GM21737 (cell line): ENCODE measurements at regions not wholly inside any gene's neighbourhood (a gene's known extent, or its start where the extent isn't known, plus 50 kb on each side); places are given as distances from the start of the nearest gene placed in this dataset.
"Not testable (repeated sequence)": the region's sequence is repeated elsewhere in the genome, so short reads cannot be mapped to it uniquely, and the experiment has no call there.

ENCODE experiments used
- ATAC-seq: cut with Tn5 transposase; IDR thresholded peaks from one replicate; pipeline ENCODE4 v1.9.1; 2021; ENCODE audit warnings: mild to moderate bottlenecking, moderate library complexity; ENCODE audit not compliant: unreplicated experiment

DNA sequence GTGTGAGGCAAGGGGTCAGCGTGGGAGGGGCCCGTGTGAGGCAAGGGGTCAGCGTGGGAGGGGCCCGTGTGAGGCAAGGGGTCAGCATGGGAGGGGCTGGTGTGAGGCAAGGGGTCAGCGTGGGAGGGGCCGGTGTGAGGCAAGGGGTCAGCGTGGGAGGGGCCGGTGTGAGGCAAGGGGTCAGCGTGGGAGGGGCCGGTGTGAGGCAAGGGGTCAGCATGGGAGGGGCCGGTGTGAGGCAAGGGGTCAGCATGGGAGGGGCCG lies 119.2 kb downstream of the SEPTIN14 start:
- not testable (repeated sequence) for ATAC-seq

DNA sequence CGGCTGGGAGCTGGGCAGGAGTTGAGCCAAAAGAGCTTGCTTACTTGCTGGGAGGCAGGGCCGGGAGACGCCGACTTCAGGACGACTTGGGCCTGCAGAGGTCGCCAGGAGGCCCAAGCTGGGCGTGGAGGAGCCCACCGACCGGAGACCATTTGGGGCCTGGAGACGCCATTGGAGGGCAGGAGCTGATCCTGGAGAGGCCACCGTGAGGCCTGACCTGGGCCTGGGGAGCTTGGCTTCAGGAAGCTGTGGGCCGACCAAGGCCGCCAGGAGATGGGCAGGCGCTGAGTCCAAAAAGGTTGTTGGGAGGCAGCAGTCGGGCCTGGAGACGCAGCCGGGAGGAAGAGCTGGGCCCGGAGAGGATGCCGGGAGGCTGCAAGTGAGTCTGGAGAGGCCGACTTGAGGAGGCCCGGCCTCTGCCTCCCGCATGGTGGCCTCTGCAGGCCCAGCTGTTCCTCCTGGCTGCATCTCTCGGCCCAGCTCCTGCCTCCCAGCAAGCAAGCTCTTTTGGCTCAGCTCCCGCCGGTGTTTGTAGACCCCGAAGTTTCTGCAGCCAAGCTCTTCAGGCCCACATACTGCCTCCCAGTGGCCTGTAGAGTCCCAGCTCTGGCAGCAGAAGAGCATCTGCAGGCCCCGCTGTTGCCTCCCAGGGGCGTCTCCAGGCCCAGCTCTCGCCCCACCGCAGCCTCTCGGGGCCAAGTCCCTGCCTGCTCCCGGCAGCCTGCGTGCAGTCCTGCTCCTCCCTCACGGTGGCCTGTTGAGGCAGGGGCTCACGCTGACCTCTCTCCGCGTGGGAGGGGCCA lies 119.7 kb downstream of the SEPTIN14 start:
- ATAC-seq, result not testable (repeated sequence)

DNA sequence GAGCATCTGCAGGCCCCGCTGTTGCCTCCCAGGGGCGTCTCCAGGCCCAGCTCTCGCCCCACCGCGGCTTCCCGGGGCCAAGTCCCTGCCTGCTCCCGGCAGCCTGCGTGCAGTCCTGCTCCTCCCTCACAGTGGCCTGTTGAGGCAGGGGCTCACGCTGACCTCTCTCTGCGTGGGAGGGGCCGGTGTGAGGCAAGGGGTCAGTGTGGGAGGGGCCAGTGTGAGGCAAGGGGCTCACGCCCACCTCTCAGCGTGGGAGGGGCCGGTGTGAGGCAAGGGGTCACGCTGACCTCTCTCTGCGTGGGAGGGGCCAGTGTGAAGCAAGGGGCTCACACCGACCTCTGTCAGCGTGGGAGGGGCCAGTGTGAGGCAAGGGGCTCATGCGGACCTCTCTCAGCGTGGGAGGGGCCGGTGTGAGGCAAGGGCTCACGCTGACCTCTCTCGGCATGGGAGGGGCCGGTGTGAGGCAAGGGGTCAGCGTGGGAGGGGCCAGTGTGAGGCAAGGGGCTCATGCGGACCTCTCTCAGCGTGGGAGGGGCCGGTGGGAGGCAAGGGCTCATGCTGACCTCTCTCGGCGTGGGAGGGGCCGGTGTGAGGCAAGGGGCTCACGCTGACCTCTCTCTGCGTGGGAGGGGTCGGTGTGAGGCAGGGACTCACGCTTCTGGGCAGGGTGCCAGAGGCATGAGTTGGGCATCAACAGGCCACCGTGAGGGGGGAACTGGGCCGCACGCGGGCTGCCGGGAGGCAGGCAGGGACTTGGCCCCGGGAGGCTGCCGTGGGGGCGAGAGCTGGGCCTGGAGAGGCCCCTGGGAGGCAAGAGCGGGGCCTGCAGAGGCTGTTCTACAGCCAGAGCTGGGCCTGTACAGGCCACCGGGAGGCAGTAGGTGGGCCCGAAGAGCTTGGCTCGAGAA lies 120.6 kb downstream of the SEPTIN14 start:
- ATAC-seq, result not testable (repeated sequence)

DNA sequence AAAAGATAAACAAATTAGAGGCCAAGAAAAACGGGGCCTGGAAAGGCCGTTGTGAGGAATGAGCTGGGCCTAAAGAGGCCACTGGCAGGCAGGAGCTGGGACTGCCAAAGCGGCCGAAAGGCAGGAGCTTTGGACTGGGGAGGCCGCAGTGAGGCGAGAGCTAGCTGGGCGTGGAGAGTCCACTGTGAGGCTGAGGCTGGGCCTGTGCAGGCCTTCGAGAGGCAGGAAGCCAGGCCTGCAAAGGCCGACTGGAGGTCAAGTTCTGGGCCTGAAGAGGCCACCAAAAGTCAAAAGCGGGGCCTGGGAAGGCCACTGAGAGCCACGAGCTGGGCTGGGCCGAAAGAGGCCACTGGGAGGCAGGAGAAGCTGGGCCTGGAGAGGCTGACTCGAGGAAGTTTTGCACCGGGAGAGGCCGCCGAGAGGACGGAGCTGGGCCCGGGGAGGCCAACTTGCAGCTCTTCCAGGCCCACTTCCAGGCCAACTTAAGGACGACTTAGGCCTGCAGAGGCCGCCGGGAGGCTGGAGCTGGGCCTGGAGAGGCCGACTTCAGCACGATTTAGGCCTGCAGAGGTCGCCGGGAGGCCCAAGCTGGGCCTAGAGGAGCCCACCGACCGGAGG lies 121.8 kb downstream of the SEPTIN14 start:
- ATAC-seq, result not testable (repeated sequence)

DNA sequence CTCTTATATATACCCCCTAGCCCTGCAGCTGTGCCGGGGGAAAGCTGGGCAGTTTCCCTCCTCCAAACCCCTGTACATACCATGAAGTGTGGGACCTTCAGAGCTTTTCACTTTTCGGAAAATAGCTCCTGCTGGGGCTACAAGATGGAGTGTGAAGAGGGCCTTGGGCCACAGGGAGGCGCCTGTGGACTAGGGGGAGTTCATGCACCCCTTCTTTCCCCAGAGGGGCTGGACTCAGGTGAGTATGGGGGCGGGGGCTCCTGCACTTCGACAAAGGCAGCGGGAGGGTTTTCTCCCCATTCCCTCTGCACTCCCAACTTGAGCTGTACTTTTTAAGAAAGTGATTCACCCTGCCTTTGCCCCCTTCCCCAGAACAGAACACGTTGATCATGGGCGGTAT lies 122.5 kb downstream of the SEPTIN14 start:
- ATAC-seq, result not testable (repeated sequence)

DNA sequence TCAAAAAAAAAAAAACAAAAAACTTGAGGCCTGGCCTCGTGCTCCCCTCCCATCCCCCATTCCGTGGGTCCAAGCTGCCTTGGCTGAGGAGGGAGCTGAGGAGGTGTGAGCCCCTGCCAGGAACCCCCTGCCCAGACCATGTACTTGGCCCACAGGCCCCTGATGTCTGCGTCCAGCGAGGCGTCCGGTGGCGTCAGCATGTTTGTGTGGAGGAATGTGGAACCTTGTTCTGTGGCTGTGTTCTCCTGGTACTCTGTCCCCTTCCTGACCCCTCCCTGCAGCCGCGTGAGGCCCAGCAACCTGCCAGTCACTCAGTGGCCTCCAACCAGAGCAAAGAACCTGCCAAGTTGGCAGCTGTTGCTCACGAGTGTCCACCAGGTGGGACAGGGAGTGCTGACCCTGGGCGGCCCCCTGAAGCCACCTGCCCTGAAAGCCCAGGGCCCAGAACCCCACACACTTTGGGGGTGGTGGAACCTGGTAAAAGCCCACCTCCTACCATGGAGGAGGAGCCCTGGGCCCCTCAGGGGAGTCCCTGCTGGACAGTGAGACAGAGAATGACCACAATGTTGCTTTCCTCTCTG lies 125.8 kb downstream of the SEPTIN14 start:
- ATAC-seq, result not testable (repeated sequence)

DNA sequence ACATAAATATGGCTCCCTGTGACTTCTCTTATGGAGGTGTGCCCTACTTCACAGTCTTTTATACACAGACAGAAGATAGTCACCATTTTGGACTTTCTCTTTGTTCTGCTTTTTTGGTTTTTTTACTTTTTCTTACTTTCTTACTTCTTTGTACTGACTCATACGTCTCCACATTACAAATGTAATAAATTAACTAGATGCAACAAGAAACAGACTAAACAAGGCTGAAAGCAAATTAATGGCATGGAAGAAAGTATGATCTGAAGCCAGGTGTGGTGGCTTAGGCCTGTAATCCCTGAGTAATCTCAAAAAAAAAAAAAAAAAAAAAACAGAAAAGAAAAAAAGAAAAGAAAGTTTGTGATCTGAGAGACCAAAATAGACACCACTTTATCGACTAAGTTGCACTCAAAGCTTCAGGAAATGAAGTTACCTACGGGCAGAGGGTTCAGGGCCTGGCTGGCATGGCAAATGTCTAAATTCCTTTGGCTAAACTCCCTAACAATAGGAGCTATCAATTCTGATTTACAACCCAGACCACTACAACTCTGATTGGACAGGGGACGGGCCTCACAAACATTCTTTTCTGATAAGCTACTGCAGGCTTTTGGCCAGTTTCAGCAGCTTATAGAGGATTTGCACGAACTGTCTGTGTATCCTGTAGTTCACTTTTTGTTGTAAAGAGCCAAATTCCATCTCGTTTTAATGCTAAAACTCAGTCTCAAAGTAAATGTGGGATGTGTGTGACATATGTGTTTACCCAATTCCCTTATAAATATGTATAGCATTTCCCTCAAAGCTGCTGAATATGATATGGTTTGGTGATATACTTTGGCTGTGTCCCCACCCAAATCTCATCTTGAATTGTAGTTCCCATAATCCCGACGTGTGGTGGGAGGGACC lies 129.1 kb downstream of the SEPTIN14 start:
- no peak for ATAC-seq

DNA sequence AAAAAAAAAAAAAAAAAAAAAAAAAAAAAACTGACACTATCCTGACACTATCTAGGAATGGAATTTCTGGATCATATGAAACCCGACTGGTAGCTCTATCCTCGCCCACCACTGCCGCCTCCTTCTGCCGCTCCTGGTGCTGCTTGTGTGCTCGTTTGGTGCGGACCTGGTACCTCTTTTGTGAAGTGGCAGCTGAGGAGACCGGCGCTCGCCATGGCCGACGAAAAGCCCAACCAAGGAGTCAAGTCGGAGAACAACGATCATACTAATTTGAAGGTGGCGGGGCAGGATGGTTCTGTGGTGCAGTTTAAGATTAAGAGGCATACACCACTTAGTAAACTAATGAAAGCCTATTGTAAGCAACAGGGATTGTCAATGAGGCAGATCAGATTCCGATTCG lies 130.6 kb downstream of the SEPTIN14 start:
- no peak for ATAC-seq

DNA sequence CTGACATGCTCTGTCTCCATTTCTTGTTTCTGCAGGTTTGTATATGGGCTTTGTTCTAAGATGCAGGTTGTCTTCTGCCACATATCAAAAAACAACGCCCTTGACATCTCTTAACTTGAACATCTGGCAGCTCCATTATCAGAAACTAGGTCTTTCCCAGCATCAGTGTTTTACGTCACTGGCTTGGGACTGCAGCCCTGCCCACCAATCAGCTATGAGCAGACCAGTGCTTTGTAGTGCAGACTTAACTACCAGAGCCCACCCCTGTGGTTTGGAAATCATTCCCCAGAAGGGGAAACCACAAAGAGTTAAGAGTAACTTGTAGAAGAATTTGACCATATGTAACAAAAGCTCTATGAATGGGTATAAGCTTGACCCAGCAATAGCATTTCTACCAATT lies 132.4 kb downstream of the SEPTIN14 start:
- no peak for ATAC-seq

DNA sequence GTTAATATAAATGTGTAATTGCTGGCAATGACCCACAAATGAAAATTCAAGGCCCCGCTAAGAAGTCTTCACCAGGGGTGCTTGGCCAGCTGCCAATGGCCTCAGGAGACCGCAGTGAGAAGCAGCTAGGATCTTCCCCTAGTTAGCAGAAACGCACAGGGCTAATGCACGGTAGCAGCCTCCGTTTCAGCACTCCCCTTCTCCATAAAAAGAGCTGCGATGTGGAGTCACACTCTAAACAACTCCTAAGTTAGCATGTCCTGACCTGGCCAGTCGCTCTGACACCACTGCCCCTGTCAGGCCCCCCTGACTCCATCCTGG lies 139.0 kb downstream of the SEPTIN14 start:
- no peak for ATAC-seq

DNA sequence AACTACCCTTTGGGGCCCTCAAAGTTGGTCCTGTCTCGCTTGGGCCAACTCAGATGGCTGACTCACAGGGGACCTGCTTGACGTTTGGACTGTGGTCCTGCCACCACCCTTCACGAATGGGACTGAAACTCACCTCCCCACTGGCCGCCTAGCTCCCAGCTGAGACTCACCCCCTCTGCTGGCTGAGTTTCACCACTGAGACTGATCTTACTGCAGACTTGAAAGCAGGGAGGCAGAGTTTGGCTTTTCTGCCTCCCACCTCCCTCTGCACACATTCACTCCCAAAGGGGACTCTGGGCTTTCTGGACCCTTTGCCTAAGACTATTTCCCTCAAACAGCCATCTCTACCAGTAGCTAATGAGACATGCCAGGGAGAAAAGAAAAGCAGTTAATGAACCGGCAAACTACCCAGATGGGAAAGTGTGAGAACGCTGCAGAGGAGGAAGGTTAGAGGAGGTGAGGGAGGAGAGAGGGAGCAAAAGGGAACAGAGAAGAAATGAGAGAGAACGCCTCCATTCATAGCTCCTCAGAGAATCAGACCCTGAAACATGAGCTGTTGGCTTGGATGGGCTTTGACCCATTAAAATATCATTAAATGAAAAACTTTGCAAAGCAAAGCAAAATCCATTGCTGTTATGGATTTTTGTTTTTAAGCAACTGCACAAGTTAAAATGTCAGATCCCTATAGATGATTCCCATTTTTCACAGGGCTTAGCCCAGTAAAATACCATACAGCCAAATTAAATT lies 139.5 kb downstream of the SEPTIN14 start:
- ATAC-seq, result peak; percentile 99

DNA sequence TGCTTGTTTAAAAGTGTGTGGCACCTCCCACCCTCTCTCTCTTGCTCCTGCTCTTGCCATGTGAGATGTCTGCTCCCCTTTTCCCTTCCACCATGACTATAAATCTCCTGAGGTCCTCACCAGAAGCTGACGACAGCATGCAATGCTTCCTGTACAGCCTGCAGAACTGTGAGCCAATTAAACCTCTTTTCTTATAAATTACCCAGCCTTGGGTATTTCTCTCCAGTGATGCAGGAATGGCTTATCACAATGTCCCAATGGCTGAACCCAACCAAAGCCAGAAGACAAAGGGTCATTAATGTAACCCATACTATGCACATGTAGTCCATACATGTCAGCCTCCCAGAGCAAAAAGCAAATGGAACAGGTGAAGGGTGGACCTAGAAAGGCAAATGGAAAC lies 141.5 kb downstream of the SEPTIN14 start:
- ATAC-seq, result not testable (repeated sequence)

DNA sequence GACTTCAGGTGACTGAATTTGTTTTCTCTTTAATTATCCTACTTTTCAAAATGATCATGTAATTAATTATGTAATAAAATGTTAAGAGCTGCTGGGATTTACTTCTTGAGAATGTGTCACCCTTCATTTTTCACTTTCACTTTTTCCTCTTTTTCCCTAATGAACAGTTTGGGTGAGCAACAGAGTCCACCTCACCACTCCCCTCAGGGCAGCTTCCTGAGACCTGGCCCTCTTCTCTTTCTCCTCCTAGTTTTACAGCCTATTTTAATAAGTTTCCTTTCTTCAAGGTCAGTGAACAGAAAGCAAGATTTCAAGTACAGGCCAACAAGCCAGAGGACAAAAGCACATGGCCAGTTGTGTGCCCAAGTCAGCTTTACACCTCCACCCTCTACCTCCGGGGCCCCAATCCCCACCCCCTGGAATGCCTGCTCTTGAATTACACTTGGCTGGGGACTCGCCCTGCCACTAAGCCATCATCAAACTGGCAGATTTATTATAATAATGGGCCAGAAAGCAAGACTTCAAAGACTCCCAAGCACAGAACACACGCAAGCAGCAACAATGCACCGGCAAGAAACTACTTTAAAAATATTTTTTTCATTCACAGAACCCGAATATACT lies 143.1 kb upstream of the VOPP1 start:
- ATAC-seq, result not testable (repeated sequence)

DNA sequence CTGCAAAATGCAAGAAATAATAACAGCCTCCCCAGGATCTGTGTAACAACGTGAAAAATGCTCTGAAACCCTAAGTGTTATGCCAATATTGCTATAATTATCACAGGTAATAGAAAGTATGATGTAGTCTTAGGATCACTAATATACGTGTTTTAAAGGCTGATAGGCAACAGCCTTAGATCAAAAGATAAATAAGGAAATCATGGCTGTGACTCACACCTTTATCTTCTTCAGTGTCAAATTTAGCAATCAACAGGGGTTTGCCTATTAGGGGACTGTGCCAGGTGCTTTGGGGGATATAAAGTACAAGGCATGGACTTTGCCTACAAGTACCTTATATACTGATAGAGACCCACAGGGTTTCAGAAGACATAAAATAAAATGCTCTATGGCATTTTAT lies 142.1 kb upstream of the VOPP1 start:
- ATAC-seq, result not testable (repeated sequence)

DNA sequence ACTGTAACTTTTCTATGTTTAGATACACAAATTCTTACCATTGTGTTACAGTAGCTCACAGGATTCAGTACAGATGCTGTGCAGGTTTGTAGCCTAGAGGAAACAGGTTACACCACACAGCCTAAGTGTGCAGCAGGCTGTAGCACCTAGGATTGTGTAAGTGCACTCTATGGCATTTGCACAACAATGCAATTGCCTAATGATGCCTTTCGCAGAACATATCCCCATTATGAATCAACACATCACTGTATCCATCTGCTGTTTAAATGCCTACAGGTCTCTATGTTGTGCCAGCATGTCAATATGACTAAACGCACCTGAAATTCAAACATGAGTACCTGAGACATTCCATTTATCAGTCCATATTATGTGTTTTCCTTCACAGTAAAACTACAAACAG lies 138.0 kb upstream of the VOPP1 start:
- not testable (repeated sequence) for ATAC-seq

DNA sequence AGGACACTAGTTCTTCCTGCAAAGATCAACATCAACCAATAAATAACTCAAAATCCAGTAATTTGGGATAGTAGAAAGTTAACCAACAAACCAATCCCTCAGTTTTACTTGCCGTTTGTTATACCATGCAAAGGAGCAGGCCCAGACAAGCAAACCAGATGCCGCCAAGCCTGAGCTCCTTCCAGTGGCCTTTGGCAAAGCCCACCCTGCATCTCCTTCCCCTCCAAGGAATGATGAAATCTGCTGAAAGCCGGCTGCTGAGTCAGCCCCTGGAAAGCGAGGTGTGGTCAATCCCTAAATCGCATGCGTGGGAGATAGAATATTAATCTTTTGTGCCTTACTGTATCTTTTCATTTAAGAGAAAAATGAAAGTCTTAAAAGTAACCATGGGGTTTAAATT lies 135.7 kb upstream of the VOPP1 start:
- ATAC-seq, result not testable (repeated sequence)

DNA sequence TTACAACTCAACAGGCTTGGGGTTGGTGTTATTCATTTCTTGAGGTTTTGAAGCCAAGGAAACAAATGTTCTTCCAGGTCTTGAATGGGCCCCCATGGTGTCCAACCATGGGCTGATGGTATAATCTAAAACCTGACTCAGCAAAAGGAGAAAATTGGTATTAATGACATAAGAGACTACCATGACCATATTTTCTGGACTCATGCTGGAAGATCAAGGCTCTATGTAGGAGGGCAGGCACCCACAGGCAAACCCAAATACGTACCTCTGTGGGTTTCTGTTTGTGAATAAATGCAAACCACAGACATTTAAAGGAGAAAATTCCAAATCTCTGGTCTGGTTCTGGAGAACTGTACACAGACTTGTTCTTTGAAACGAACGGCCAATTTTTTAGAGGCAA lies 135.1 kb upstream of the VOPP1 start:
- ATAC-seq, result not testable (repeated sequence)

DNA sequence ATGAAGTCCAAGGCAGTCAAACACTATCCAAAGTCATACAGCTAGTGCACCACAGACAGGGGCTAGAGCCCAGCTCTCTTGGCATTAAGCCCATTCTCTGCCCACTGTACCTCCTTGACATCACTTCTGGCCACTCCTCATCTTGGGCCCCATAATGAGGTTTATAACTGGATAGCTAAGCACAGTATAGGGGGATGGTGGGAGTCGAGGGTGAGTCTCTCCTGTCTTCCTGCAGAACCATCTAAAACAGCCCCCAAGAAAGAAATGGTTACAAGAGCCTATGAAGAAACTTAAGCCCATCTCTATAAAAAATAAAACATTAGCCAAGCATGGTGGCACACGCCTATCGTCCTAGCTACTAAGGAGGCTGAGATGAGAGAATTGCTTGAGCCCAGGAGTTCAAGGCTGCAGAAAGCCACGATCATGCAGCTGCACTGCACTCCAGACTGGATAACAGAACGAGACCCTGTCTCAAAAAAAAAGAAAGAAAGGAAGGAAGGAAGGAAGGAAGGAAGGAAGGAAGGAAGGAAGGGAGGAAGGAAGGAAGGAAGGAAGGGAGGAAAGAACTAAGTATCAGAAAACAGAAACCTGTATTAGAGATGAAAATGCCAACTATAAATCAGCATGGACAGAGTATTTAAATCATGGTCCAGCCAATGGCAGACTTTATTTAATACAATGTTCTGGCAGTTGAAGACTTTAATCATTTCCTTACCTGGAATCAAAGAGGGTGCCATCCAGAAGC lies 134.3 kb upstream of the VOPP1 start:
- ATAC-seq, result not testable (repeated sequence)
